ENCODE measurements at regions not wholly inside any gene's neighbourhood (a gene's known extent, or its start where the extent isn't known, plus 50 kb on each side); places are given as distances from the start of the nearest gene placed in this dataset.

- Histone ChIP-seq H3K4me1 (ENCODE audit: control insufficient read depth in 5 of 5, insufficient read depth in 5 of 5, low read length in 5 of 5) (peaks cover 0 to 10% (median 7%) of the 10 kb centered on the region in 5 donors), H3K36me3 (ENCODE audit: control insufficient read depth in 5 of 5, insufficient read depth in 5 of 5, low read length in 5 of 5) (no peaks in the 10 kb centered on the region), H3K9me3 (ENCODE audit: control insufficient read depth in 5 of 5, low read length in 5 of 5) (peaks cover 0 to 5% (median 0%) of the 10 kb centered on the region in 5 donors), H3K27me3 (ENCODE audit: control insufficient read depth in 5 of 5, insufficient read depth in 4 of 5, low read length in 5 of 5) (no peaks in the 10 kb centered on the region), H3K9ac (ENCODE audit: low read length in 5 of 5) (no peak overlapping the region), H3K4me3 (ENCODE audit: low read depth in 1 of 5, low read length in 5 of 5) (no peak overlapping the region), H3K27ac (ENCODE audit: low read depth, low read length) (no peak overlapping the region)
Observed at GRCh38 chr7:7109934-7110333, 72.4 kb upstream of the C1GALT1 start.

- H3K27me3 ChIP-seq (ENCODE audit: control insufficient read depth in 5 of 5, insufficient read depth in 4 of 5, low read length in 5 of 5), result no peaks in the 10 kb centered on the region
- no peak overlapping the region for H3K9ac ChIP-seq (ENCODE audit: low read length in 5 of 5)
- no peaks in the 10 kb centered on the region for H3K36me3 ChIP-seq (ENCODE audit: control insufficient read depth in 5 of 5, insufficient read depth in 5 of 5, low read length in 5 of 5)
- H3K27ac ChIP-seq (ENCODE audit: low read depth, low read length), result no peak overlapping the region
- H3K9me3 ChIP-seq (ENCODE audit: control insufficient read depth in 5 of 5, low read length in 5 of 5), result peaks cover 0 to 5% (median 0%) of the 10 kb centered on the region in 5 donors
- H3K4me3 ChIP-seq (ENCODE audit: low read depth in 1 of 5, low read length in 5 of 5), result no peak overlapping the region
- peaks cover 0 to 18% (median 10%) of the 10 kb centered on the region in 5 donors for H3K4me1 ChIP-seq (ENCODE audit: control insufficient read depth in 5 of 5, insufficient read depth in 5 of 5, low read length in 5 of 5)
Observed at GRCh38 chr7:7110706-7111105, 71.6 kb upstream of the C1GALT1 start.

GRCh38 chr7:7112868-7113267, 69.5 kb upstream of the C1GALT1 start:
- Histone ChIP-seq H3K9me3 (ENCODE audit: control insufficient read depth in 5 of 5, low read length in 5 of 5) (peaks cover 0 to 5% (median 0%) of the 10 kb centered on the region in 5 donors), H3K27me3 (ENCODE audit: control insufficient read depth in 5 of 5, insufficient read depth in 4 of 5, low read length in 5 of 5) (no peaks in the 10 kb centered on the region), H3K27ac (ENCODE audit: low read depth, low read length) (no peak overlapping the region), H3K4me1 (ENCODE audit: control insufficient read depth in 5 of 5, insufficient read depth in 5 of 5, low read length in 5 of 5) (peaks cover 0 to 18% (median 10%) of the 10 kb centered on the region in 5 donors), H3K36me3 (ENCODE audit: control insufficient read depth in 5 of 5, insufficient read depth in 5 of 5, low read length in 5 of 5) (no peaks in the 10 kb centered on the region), H3K9ac (ENCODE audit: low read length in 5 of 5) (no peak overlapping the region), H3K4me3 (ENCODE audit: low read depth in 1 of 5, low read length in 5 of 5) (no peak overlapping the region)

- H3K9ac ChIP-seq (ENCODE audit: low read length in 5 of 5), result no peak overlapping the region
- H3K36me3 ChIP-seq (ENCODE audit: control insufficient read depth in 5 of 5, insufficient read depth in 5 of 5, low read length in 5 of 5), result no peaks in the 10 kb centered on the region
- H3K4me3 ChIP-seq (ENCODE audit: low read depth in 1 of 5, low read length in 5 of 5), result peak overlapping the region in 1 of 5 donors; percentile 37
- H3K27ac ChIP-seq (ENCODE audit: low read depth, low read length), result no peak overlapping the region
- no peaks in the 10 kb centered on the region for H3K9me3 ChIP-seq (ENCODE audit: control insufficient read depth in 5 of 5, low read length in 5 of 5)
- peaks cover 0 to 18% (median 10%) of the 10 kb centered on the region in 5 donors for H3K4me1 ChIP-seq (ENCODE audit: control insufficient read depth in 5 of 5, insufficient read depth in 5 of 5, low read length in 5 of 5)
- H3K27me3 ChIP-seq (ENCODE audit: control insufficient read depth in 5 of 5, insufficient read depth in 4 of 5, low read length in 5 of 5), result no peaks in the 10 kb centered on the region
Observed at GRCh38 chr7:7114575-7115291, 67.6 kb upstream of the C1GALT1 start.

- H3K4me1 ChIP-seq (ENCODE audit: control insufficient read depth in 5 of 5, insufficient read depth in 5 of 5, low read length in 5 of 5), result peaks cover 3 to 27% (median 14%) of the 10 kb centered on the region in 5 donors
- H3K9me3 ChIP-seq (ENCODE audit: control insufficient read depth in 5 of 5, low read length in 5 of 5), result no peaks in the 10 kb centered on the region
- no peak overlapping the region for H3K4me3 ChIP-seq (ENCODE audit: low read depth in 1 of 5, low read length in 5 of 5)
- H3K36me3 ChIP-seq (ENCODE audit: control insufficient read depth in 5 of 5, insufficient read depth in 5 of 5, low read length in 5 of 5), result no peaks in the 10 kb centered on the region
- H3K9ac ChIP-seq (ENCODE audit: low read length in 5 of 5), result no peak overlapping the region
- H3K27ac ChIP-seq (ENCODE audit: low read depth, low read length), result no peak overlapping the region
- H3K27me3 ChIP-seq (ENCODE audit: control insufficient read depth in 5 of 5, insufficient read depth in 4 of 5, low read length in 5 of 5), result no peaks in the 10 kb centered on the region
Observed at GRCh38 chr7:7117935-7118586, 64.3 kb upstream of the C1GALT1 start.

- H3K4me3 ChIP-seq (ENCODE audit: low read depth in 1 of 5, low read length in 5 of 5), result no peak overlapping the region
- no peak overlapping the region for H3K27ac ChIP-seq (ENCODE audit: low read depth, low read length)
- H3K9me3 ChIP-seq (ENCODE audit: control insufficient read depth in 5 of 5, low read length in 5 of 5), result no peaks in the 10 kb centered on the region
- no peaks in the 10 kb centered on the region for H3K36me3 ChIP-seq (ENCODE audit: control insufficient read depth in 5 of 5, insufficient read depth in 5 of 5, low read length in 5 of 5)
- peaks cover 4 to 34% (median 14%) of the 10 kb centered on the region in 5 donors for H3K4me1 ChIP-seq (ENCODE audit: control insufficient read depth in 5 of 5, insufficient read depth in 5 of 5, low read length in 5 of 5)
- H3K27me3 ChIP-seq (ENCODE audit: control insufficient read depth in 5 of 5, insufficient read depth in 4 of 5, low read length in 5 of 5), result no peaks in the 10 kb centered on the region
- no peak overlapping the region for H3K9ac ChIP-seq (ENCODE audit: low read length in 5 of 5)
Observed at GRCh38 chr7:7118822-7119221, 63.5 kb upstream of the C1GALT1 start.

- Histone ChIP-seq H3K4me3 (ENCODE audit: low read depth in 1 of 5, low read length in 5 of 5) (no peak overlapping the region), H3K36me3 (ENCODE audit: control insufficient read depth in 5 of 5, insufficient read depth in 5 of 5, low read length in 5 of 5) (no peaks in the 10 kb centered on the region), H3K27me3 (ENCODE audit: control insufficient read depth in 5 of 5, insufficient read depth in 4 of 5, low read length in 5 of 5) (no peaks in the 10 kb centered on the region)
Observed at GRCh38 chr7:7119729-7120128, 62.6 kb upstream of the C1GALT1 start.

GRCh38 chr7:7122033-7122478, 60.3 kb upstream of the C1GALT1 start:
- no peak overlapping the region for H3K4me3 ChIP-seq (ENCODE audit: low read depth in 1 of 5, low read length in 5 of 5)
- H3K4me1 ChIP-seq (ENCODE audit: control insufficient read depth in 5 of 5, insufficient read depth in 5 of 5, low read length in 5 of 5), result peaks cover 4 to 26% (median 8%) of the 10 kb centered on the region in 5 donors
- H3K27me3 ChIP-seq (ENCODE audit: control insufficient read depth in 5 of 5, insufficient read depth in 4 of 5, low read length in 5 of 5), result no peaks in the 10 kb centered on the region
- H3K36me3 ChIP-seq (ENCODE audit: control insufficient read depth in 5 of 5, insufficient read depth in 5 of 5, low read length in 5 of 5), result no peaks in the 10 kb centered on the region
- peak overlapping the region in 2 of 5 donors; percentile 51 to 53 for H3K9ac ChIP-seq (ENCODE audit: low read length in 5 of 5)
- H3K9me3 ChIP-seq (ENCODE audit: control insufficient read depth in 5 of 5, low read length in 5 of 5), result no peaks in the 10 kb centered on the region
- H3K27ac ChIP-seq (ENCODE audit: low read depth, low read length), result peak overlapping the region; percentile 62

More at GRCh38 chr7:7119729-7120128, 62.6 kb upstream of the C1GALT1 start:
- Histone ChIP-seq H3K9me3 (ENCODE audit: control insufficient read depth in 5 of 5, low read length in 5 of 5) (no peaks in the 10 kb centered on the region), H3K9ac (ENCODE audit: low read length in 5 of 5) (no peak overlapping the region), H3K27ac (ENCODE audit: low read depth, low read length) (no peak overlapping the region), H3K4me1 (ENCODE audit: control insufficient read depth in 5 of 5, insufficient read depth in 5 of 5, low read length in 5 of 5) (peaks cover 4 to 26% (median 9%) of the 10 kb centered on the region in 5 donors)

- Histone ChIP-seq H3K4me3 (ENCODE audit: low read depth in 1 of 5, low read length in 5 of 5) (no peak overlapping the region), H3K36me3 (ENCODE audit: control insufficient read depth in 5 of 5, insufficient read depth in 5 of 5, low read length in 5 of 5) (no peaks in the 10 kb centered on the region), H3K9me3 (ENCODE audit: control insufficient read depth in 5 of 5, low read length in 5 of 5) (no peaks in the 10 kb centered on the region), H3K9ac (ENCODE audit: low read length in 5 of 5) (peak overlapping the region in 2 of 5 donors; percentile 13 to 53), H3K27me3 (ENCODE audit: control insufficient read depth in 5 of 5, insufficient read depth in 4 of 5, low read length in 5 of 5) (no peaks in the 10 kb centered on the region), H3K27ac (ENCODE audit: low read depth, low read length) (peak overlapping the region; percentile 62), H3K4me1 (ENCODE audit: control insufficient read depth in 5 of 5, insufficient read depth in 5 of 5, low read length in 5 of 5) (peaks cover 4 to 26% (median 8%) of the 10 kb centered on the region in 5 donors)
Observed at GRCh38 chr7:7122701-7123281, 59.6 kb upstream of the C1GALT1 start.

GRCh38 chr7:7125963-7126362, 56.4 kb upstream of the C1GALT1 start:
- H3K9me3 ChIP-seq (ENCODE audit: control insufficient read depth in 5 of 5, low read length in 5 of 5), result no peaks in the 10 kb centered on the region
- no peak overlapping the region for H3K9ac ChIP-seq (ENCODE audit: low read length in 5 of 5)
- no peaks in the 10 kb centered on the region for H3K36me3 ChIP-seq (ENCODE audit: control insufficient read depth in 5 of 5, insufficient read depth in 5 of 5, low read length in 5 of 5)
- H3K4me3 ChIP-seq (ENCODE audit: low read depth in 1 of 5, low read length in 5 of 5), result no peak overlapping the region
- H3K4me1 ChIP-seq (ENCODE audit: control insufficient read depth in 5 of 5, insufficient read depth in 5 of 5, low read length in 5 of 5), result peaks cover 4 to 37% (median 14%) of the 10 kb centered on the region in 5 donors
- peak overlapping the region; percentile 32 for H3K27ac ChIP-seq (ENCODE audit: low read depth, low read length)
- H3K27me3 ChIP-seq (ENCODE audit: control insufficient read depth in 5 of 5, insufficient read depth in 4 of 5, low read length in 5 of 5), result no peaks in the 10 kb centered on the region
